ENCODE measurements at regions not wholly inside any gene's neighbourhood (a gene's known extent, or its start where the extent isn't known, plus 50 kb on each side); places are given as distances from the start of the nearest gene placed in this dataset.

- H3K4me3 Mint-ChIP-seq: no peak overlapping the region
- H3K4me1 Mint-ChIP-seq: no peaks in the 10 kb centered on the region
- H3K27ac Mint-ChIP-seq: no peak overlapping the region
Observed at GRCh38 chr4:181604546-181604945, 638.7 kb upstream of the TENM3 start.

GRCh38 chr4:181606300-181606699, 636.9 kb upstream of the TENM3 start:
- Mint-ChIP-seq H3K9me3 (no peaks in the 10 kb centered on the region), H3K4me3 (no peak overlapping the region), H3K4me1 (peaks cover 9% of the 10 kb centered on the region), H3K27me3 (ENCODE audit: low read depth) (peaks cover 8% of the 10 kb centered on the region), H3K27ac (no peak overlapping the region), H3K36me3 (ENCODE audit: low read depth) (peaks cover 4% of the 10 kb centered on the region)
- TF ChIP-seq CTCF (IDR thresholded peaks at IDR 0.05; ENCODE audit: unreplicated experiment in 3 of 3): no peak

More at GRCh38 chr4:181604546-181604945, 638.7 kb upstream of the TENM3 start:
- peaks cover 4% of the 10 kb centered on the region for H3K36me3 Mint-ChIP-seq (ENCODE audit: low read depth)
- no peaks in the 10 kb centered on the region for H3K9me3 Mint-ChIP-seq
- peaks cover 8% of the 10 kb centered on the region for H3K27me3 Mint-ChIP-seq (ENCODE audit: low read depth)
- no peak for TF ChIP-seq CTCF (IDR thresholded peaks at IDR 0.05; ENCODE audit: unreplicated experiment in 3 of 3)

GRCh38 chr4:181608181-181608580, 635.0 kb upstream of the TENM3 start:
- no peak for TF ChIP-seq CTCF (IDR thresholded peaks at IDR 0.05; ENCODE audit: unreplicated experiment in 3 of 3)
- H3K27me3 Mint-ChIP-seq (ENCODE audit: low read depth): peaks cover 8% of the 10 kb centered on the region
- H3K9me3 Mint-ChIP-seq: no peaks in the 10 kb centered on the region
- peaks cover 20% of the 10 kb centered on the region for H3K4me1 Mint-ChIP-seq
- H3K27ac Mint-ChIP-seq: peak overlapping the region in 1 of 3 experiments; percentile 77
- H3K4me3 Mint-ChIP-seq: no peak overlapping the region
- H3K36me3 Mint-ChIP-seq (ENCODE audit: low read depth): peaks cover 4% of the 10 kb centered on the region

- peak overlapping the region; percentile 4 to 7 (median 4) for H3K4me3 Mint-ChIP-seq
- H3K27ac Mint-ChIP-seq: peak overlapping the region in 2 of 3 experiments; percentile 1 to 20
- H3K9me3 Mint-ChIP-seq: no peaks in the 10 kb centered on the region
- TF ChIP-seq CTCF (IDR thresholded peaks at IDR 0.05; ENCODE audit: unreplicated experiment in 3 of 3): no peak
- H3K36me3 Mint-ChIP-seq (ENCODE audit: low read depth): peaks cover 1% of the 10 kb centered on the region
- peaks cover 20% of the 10 kb centered on the region for H3K4me1 Mint-ChIP-seq
- H3K27me3 Mint-ChIP-seq (ENCODE audit: low read depth): peaks cover 8% of the 10 kb centered on the region
Observed at GRCh38 chr4:181611033-181611711, 632.0 kb upstream of the TENM3 start.

GRCh38 chr4:181611946-181612600, 631.1 kb upstream of the TENM3 start:
- H3K27ac Mint-ChIP-seq: peak overlapping the region in 1 of 3 experiments; percentile 20
- TF ChIP-seq CTCF (IDR thresholded peaks at IDR 0.05; ENCODE audit: unreplicated experiment in 3 of 3): no peak
- H3K4me3 Mint-ChIP-seq: no peak overlapping the region
- H3K9me3 Mint-ChIP-seq: no peaks in the 10 kb centered on the region
- H3K27me3 Mint-ChIP-seq (ENCODE audit: low read depth): peaks cover 8% of the 10 kb centered on the region
- H3K4me1 Mint-ChIP-seq: peaks cover 20% of the 10 kb centered on the region
- no peaks in the 10 kb centered on the region for H3K36me3 Mint-ChIP-seq (ENCODE audit: low read depth)
